HepG2 (cell line): ENCODE measurements at regions not wholly inside any gene's neighbourhood (a gene's known extent, or its start where the extent isn't known, plus 50 kb on each side); places are given as distances from the start of the nearest gene placed in this dataset.

Experiments used
- AKAP8 ChIP-seq: sonication (generic); formaldehyde crosslinking; IDR thresholded peaks from 2 replicates; pipeline ENCODE4 v1.5.1; 2020; ENCODE audit warnings: mild to moderate bottlenecking, missing genetic modification reagents
- ATAD3A ChIP-seq: sonication (generic); formaldehyde crosslinking; IDR thresholded peaks from 2 replicates; pipeline ENCODE4 v1.4.0; 2020; ENCODE audit warnings: missing genetic modification reagents
- CEBPG ChIP-seq: IDR thresholded peaks from 2 replicates; pipeline ENCODE4 v1.6.1; 2016
- FOXP1 ChIP-seq, 2 experiments: fragments of 450-650 bp in 1 of 2; IDR thresholded peaks; 2 replicates each; pipeline ENCODE4 v1.6.1; 2017 to 2018; ENCODE audit warnings: antibody characterized with exemption in 1 of 2
- JUN ChIP-seq: sonication (generic); formaldehyde crosslinking; IDR thresholded peaks from 2 replicates; pipeline ENCODE4 v1.4.0; 2020; ENCODE audit warnings: mild to moderate bottlenecking, missing genetic modification reagents
- MXI1 ChIP-seq: IDR thresholded peaks from 3 replicates; pipeline ENCODE4 v1.6.1; 2012; ENCODE audit warnings: low read depth, low read length, inconsistent platforms, borderline replicate concordance
- NCOR1 ChIP-seq: fragments of 200-600 bp; sonication (generic); IDR thresholded peaks from 2 replicates; pipeline ENCODE4 v1.7.0; 2017; ENCODE audit warnings: antibody characterized with exemption, low read length, borderline replicate concordance
- NR2C2 ChIP-seq: sonication (generic); formaldehyde crosslinking; IDR thresholded peaks from 2 replicates; pipeline ENCODE4 v1.4.0; 2020; ENCODE audit warnings: missing genetic modification reagents, mild to moderate bottlenecking, moderate library complexity, borderline replicate concordance
- NR3C1 ChIP-seq: sonication (generic); formaldehyde crosslinking; IDR thresholded peaks from 2 replicates; pipeline ENCODE4 v1.4.0; 2020; ENCODE audit warnings: missing genetic modification reagents
- TBL1XR1 ChIP-seq: fragments of 150-350 bp; IDR thresholded peaks from 2 replicates; pipeline ENCODE4 v1.6.1; 2014; ENCODE audit warnings: borderline replicate concordance, low read length; ENCODE audit not compliant: partially characterized antibody
- ZNF589 ChIP-seq: sonication (generic); formaldehyde crosslinking; conservative IDR thresholded peaks from 2 replicates; pipeline ENCODE4 v1.8.0; 2022; ENCODE audit warnings: mild to moderate bottlenecking, moderate library complexity, missing genetic modification reagents
- ZNF850 ChIP-seq: sonication (generic); formaldehyde crosslinking; conservative IDR thresholded peaks from 2 replicates; pipeline ENCODE4 v1.9.0; 2021; ENCODE audit warnings: mild to moderate bottlenecking, missing genetic modification reagents
- TF ChIP-seq, protein P1 (sequence below): IDR thresholded peaks from 2 replicates; pipeline ENCODE4 v1.6.1; 2012; ENCODE audit warnings: low read depth, low read length, improper control_type of control experiment
- TF ChIP-seq, protein P2 (sequence below): sonication (generic); formaldehyde crosslinking; IDR thresholded peaks from 2 replicates; pipeline ENCODE4 v1.5.0; 2020; ENCODE audit warnings: missing genetic modification reagents
- TF ChIP-seq, protein P3 (sequence below), 2 experiments: sonication (generic) in 1 of 2; formaldehyde crosslinking in 1 of 2; IDR thresholded peaks; 2 replicates each; pipeline versions ENCODE4 v1.6.1 to v1.9.0; 2014 to 2022; ENCODE audit warnings: antibody characterized with exemption in 1 of 2, borderline replicate concordance in 1 of 2, inconsistent platforms in 1 of 2, low read depth in 1 of 2, missing genetic modification reagents in 1 of 2
- TF ChIP-seq, protein P4 (sequence below): sonication (generic); formaldehyde crosslinking; IDR thresholded peaks from 2 replicates; pipeline ENCODE4 v1.4.0; 2020; ENCODE audit warnings: missing genetic modification reagents

DNA sequence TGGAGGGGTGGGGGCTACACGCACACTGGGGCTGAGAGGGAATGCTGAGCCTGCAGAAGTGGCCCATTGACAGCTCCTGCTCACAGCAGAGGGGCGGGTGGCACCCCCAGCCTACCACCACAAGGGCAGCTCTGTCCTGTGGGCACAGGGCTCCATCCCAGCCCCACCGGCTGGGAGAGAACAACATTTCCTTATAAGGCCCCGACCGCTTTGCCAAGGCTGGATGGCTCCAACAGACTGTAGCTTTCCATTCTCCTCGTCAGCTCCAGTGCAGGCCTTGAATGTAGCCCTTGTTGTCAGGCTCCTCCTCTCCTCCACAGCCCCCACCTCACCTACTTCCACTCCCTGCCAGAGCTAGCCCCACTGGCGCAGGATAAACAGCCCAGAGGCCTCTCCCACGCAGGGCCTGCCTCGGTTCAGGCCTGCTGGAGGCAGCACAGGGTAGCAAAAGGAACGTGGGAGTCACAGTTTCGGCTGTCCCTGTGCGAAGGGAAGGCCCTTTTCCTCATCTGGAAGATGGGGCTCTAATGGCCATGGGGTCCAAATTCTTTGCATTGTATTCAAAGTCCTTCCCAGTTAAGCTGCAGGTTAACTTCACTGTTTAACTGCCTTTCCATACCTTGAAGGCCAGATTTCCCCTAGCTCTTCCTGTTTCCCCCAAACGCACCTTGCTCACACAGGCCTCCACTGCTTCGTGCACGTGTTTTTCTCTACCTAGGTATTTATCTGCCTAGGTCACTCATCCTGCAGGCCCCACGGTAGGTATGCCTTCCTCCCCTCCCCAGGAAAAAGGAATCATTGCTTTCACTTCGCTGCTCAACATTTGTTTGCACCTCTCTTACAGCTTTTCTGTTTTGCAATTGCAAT is 101.6 kb upstream of the LPP start (continued):
- TF ChIP-seq NR2C2: no peak; the same call in 1 of the 2 replicates
- TF ChIP-seq JUN: peak; percentile 45; the same call in 1 of the 2 replicates
- no peak; the same call in 2 of the 3 replicates for TF ChIP-seq MXI1
- no peak for TF ChIP-seq ZNF850 (CRISPR knock-in tag)
- TF ChIP-seq NCOR1: no peak; the same call in 1 of the 2 replicates
- TF ChIP-seq TBL1XR1: no peak
- TF ChIP-seq, protein P1, sequence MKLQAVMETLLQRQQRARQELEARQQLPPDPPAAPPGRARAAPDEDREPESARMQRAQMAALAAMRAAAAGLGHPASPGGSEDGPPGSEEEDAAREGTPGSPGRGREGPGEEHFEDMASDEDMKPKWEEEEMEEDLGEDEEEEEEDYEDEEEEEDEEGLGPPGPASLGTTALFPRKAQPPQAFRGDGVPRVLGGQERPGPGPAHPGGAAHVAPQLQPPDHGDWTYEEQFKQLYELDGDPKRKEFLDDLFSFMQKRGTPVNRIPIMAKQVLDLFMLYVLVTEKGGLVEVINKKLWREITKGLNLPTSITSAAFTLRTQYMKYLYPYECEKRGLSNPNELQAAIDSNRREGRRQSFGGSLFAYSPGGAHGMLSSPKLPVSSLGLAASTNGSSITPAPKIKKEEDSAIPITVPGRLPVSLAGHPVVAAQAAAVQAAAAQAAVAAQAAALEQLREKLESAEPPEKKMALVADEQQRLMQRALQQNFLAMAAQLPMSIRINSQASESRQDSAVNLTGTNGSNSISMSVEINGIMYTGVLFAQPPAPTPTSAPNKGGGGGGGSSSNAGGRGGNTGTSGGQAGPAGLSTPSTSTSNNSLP: no peak
- TF ChIP-seq ATAD3A: no peak
- 0 out of 2 replicates have a peak, but pooled peaks have one; percentile 32 for TF ChIP-seq CEBPG (CRISPR knock-in tag)
- no peak for TF ChIP-seq AKAP8 (CRISPR knock-in tag)
- TF ChIP-seq, protein P2, sequence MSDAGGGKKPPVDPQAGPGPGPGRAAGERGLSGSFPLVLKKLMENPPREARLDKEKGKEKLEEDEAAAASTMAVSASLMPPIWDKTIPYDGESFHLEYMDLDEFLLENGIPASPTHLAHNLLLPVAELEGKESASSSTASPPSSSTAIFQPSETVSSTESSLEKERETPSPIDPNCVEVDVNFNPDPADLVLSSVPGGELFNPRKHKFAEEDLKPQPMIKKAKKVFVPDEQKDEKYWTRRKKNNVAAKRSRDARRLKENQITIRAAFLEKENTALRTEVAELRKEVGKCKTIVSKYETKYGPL (CRISPR knock-in tag): no peak
- TF ChIP-seq, protein P3, sequence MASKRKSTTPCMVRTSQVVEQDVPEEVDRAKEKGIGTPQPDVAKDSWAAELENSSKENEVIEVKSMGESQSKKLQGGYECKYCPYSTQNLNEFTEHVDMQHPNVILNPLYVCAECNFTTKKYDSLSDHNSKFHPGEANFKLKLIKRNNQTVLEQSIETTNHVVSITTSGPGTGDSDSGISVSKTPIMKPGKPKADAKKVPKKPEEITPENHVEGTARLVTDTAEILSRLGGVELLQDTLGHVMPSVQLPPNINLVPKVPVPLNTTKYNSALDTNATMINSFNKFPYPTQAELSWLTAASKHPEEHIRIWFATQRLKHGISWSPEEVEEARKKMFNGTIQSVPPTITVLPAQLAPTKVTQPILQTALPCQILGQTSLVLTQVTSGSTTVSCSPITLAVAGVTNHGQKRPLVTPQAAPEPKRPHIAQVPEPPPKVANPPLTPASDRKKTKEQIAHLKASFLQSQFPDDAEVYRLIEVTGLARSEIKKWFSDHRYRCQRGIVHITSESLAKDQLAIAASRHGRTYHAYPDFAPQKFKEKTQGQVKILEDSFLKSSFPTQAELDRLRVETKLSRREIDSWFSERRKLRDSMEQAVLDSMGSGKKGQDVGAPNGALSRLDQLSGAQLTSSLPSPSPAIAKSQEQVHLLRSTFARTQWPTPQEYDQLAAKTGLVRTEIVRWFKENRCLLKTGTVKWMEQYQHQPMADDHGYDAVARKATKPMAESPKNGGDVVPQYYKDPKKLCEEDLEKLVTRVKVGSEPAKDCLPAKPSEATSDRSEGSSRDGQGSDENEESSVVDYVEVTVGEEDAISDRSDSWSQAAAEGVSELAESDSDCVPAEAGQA (IDR thresholded peaks at IDR 0.05; ENCODE audit: low read depth): no peak; the same call in 1 of the 2 replicates
- TF ChIP-seq, protein P3 (CRISPR knock-in tag; IDR thresholded peaks at IDR 0.05; ENCODE audit: borderline replicate concordance): no peak
- TF ChIP-seq, protein P4, sequence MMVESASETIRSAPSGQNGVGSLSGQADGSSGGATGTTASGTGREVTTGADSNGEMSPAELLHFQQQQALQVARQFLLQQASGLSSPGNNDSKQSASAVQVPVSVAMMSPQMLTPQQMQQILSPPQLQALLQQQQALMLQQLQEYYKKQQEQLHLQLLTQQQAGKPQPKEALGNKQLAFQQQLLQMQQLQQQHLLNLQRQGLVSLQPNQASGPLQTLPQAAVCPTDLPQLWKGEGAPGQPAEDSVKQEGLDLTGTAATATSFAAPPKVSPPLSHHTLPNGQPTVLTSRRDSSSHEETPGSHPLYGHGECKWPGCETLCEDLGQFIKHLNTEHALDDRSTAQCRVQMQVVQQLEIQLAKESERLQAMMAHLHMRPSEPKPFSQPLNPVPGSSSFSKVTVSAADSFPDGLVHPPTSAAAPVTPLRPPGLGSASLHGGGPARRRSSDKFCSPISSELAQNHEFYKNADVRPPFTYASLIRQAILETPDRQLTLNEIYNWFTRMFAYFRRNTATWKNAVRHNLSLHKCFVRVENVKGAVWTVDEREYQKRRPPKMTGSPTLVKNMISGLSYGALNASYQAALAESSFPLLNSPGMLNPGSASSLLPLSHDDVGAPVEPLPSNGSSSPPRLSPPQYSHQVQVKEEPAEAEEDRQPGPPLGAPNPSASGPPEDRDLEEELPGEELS (CRISPR knock-in tag): peak; percentile 56; the same call in 1 of the 2 replicates
- no peak for TF ChIP-seq NR3C1 (CRISPR knock-in tag)
- no peak for TF ChIP-seq FOXP1 (IDR thresholded peaks at IDR 0.05)
- peak; percentile 45 for TF ChIP-seq FOXP1 (CRISPR knock-in tag; IDR thresholded peaks at IDR 0.05)
- TF ChIP-seq ZNF589 (CRISPR knock-in tag): no peak
